Osteocyte (in vitro differentiated cells): ENCODE measurements at regions not wholly inside any gene's neighbourhood (a gene's known extent, or its start where the extent isn't known, plus 50 kb on each side); places are given as distances from the start of the nearest gene placed in this dataset.

Experiments
- DNase-seq: peaks from one replicate; pipeline ENCODE4 v3.0.0; 2021; ENCODE audit warnings: mixed read lengths; ENCODE audit not compliant: unreplicated experiment; ENCODE audit errors: extremely low spot score
- H3K27ac Mint-ChIP-seq: one replicate; pipeline ENCODE4 v1.8.0; 2021; ENCODE audit warnings: mild to moderate bottlenecking, mixed read lengths; ENCODE audit not compliant: unreplicated experiment
- H3K27me3 Mint-ChIP-seq: one replicate; pipeline ENCODE4 v1.8.0; 2021; ENCODE audit warnings: mixed read lengths; ENCODE audit not compliant: unreplicated experiment
- H3K36me3 Mint-ChIP-seq: one replicate; pipeline ENCODE4 v1.8.0; 2021; ENCODE audit warnings: mixed read lengths; ENCODE audit not compliant: unreplicated experiment
- H3K4me1 Mint-ChIP-seq: one replicate; pipeline ENCODE4 v1.8.0; 2021; ENCODE audit warnings: mixed read lengths; ENCODE audit not compliant: unreplicated experiment
- H3K4me3 Mint-ChIP-seq: one replicate; pipeline ENCODE4 v1.8.0; 2021; ENCODE audit warnings: mild to moderate bottlenecking, moderate library complexity, mixed read lengths; ENCODE audit not compliant: unreplicated experiment
- H3K9me3 Mint-ChIP-seq: one replicate; pipeline ENCODE4 v1.8.0; 2021; ENCODE audit warnings: mixed read lengths; ENCODE audit not compliant: unreplicated experiment
- TF ChIP-seq, protein P1 (sequence below): fragments of 200-600 bp; sonication (generic); IDR thresholded peaks from 2 replicates; pipeline ENCODE4 v1.5.0; 2021; ENCODE audit warnings: antibody characterized with exemption, mild to moderate bottlenecking, moderate library complexity

DNA sequence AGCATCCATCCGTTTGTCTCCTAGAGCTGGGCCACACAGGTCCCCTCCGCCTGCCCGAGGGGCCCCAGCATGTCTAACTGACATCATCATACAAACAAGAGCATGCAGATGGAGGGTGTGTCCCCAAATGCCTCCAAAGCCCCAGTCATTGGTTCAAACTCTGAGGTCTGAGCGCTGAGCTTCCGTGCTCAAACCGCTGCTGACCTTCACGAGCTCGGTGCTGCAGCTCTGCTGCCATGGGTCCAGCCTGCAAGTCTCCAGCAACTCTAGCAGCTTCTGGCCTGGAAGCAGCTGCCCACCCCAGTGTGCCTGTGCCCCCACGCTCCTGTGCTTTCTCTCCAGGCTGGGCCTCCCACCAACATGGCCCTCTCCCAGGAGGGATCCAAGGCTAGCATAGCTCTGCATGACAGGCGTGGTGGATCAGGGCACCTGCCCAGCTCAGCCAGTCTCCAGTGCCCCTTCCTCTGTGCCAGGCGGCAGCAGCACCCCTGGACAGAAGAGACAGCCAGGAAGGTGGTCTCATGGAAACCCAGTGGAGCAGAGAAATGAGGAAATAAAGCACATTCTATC is 131.6 kb upstream of the PMEPA1 start:
- H3K27ac Mint-ChIP-seq = no peak overlapping the region
- no peaks in the 10 kb centered on the region for H3K9me3 Mint-ChIP-seq
- H3K27me3 Mint-ChIP-seq = peaks cover 45% of the 10 kb centered on the region
- H3K4me3 Mint-ChIP-seq = no peak overlapping the region
- peak; percentile 75 for DNase-seq
- TF ChIP-seq, protein P1, sequence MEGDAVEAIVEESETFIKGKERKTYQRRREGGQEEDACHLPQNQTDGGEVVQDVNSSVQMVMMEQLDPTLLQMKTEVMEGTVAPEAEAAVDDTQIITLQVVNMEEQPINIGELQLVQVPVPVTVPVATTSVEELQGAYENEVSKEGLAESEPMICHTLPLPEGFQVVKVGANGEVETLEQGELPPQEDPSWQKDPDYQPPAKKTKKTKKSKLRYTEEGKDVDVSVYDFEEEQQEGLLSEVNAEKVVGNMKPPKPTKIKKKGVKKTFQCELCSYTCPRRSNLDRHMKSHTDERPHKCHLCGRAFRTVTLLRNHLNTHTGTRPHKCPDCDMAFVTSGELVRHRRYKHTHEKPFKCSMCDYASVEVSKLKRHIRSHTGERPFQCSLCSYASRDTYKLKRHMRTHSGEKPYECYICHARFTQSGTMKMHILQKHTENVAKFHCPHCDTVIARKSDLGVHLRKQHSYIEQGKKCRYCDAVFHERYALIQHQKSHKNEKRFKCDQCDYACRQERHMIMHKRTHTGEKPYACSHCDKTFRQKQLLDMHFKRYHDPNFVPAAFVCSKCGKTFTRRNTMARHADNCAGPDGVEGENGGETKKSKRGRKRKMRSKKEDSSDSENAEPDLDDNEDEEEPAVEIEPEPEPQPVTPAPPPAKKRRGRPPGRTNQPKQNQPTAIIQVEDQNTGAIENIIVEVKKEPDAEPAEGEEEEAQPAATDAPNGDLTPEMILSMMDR = no peak
- no peaks in the 10 kb centered on the region for H3K4me1 Mint-ChIP-seq
- H3K36me3 Mint-ChIP-seq = no peaks in the 10 kb centered on the region

DNA sequence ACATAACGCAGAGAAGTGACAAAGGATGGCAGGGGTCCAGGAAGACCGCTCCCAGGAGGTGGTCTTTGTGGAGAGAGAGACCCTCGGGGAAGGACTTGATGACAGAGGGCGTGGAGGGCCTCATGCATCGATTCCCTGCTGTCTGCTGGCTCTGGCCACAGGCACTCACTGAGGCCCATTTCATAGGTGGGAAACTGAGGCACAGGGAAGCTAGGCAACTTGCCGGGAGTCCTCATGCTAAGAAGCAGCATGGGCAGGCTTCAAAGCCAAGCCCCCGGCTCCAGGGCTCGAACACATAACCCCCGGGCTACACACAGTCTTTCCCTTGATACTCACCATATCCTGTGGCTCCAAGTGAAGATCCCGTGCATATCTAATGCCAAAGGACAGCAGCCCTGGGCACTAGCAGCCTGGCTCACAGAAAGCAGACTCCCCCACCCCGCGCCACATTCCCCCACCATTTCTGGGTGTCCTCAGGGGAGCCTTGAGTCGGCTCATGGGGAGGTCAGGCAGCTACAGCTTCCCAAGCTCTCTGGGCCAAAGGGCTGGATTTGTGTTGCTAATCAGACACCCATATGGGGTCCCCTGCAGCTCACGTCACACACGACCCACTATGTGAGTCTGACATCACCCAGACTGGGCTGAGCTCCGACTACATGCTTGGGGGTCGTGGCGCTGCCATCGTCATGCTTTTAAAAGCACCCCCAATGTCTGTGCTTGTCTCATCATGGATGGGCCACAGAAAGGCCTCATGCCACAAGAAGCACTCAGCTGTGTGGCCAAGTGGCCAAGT is 130.9 kb upstream of the PMEPA1 start:
- Mint-ChIP-seq H3K27me3 (peaks cover 38% of the 10 kb centered on the region), H3K4me1 (no peaks in the 10 kb centered on the region), H3K4me3 (no peak overlapping the region), H3K36me3 (no peaks in the 10 kb centered on the region), H3K27ac (no peak overlapping the region), H3K9me3 (no peaks in the 10 kb centered on the region)
- TF ChIP-seq, protein P1 = no peak
- peak; percentile 70 for DNase-seq

DNA sequence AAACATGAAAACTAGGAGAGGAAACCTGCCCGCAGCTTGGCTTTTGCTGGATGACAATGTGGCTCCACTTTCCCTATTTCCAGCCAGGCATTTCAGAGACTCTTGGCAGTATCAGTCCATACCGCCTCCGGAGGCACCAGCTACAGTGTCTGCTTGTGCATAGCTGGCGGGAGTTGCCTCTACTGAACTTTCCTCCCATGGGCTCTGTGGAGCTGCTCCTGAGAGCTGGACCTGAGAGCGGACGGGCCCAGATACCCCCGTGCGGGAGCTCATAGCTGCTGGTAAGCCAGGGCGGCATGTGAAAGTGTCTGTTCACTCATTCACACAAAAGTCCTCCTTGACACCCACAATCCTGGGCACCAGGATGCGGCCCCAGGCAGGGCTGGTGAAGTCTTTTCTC is 130.3 kb upstream of the PMEPA1 start:
- Mint-ChIP-seq H3K4me3 (no peak overlapping the region), H3K9me3 (no peaks in the 10 kb centered on the region), H3K4me1 (no peaks in the 10 kb centered on the region), H3K27me3 (peaks cover 39% of the 10 kb centered on the region), H3K36me3 (no peaks in the 10 kb centered on the region), H3K27ac (no peak overlapping the region)
- TF ChIP-seq, protein P1 = no peak
- DNase-seq = peak; percentile 74

DNA sequence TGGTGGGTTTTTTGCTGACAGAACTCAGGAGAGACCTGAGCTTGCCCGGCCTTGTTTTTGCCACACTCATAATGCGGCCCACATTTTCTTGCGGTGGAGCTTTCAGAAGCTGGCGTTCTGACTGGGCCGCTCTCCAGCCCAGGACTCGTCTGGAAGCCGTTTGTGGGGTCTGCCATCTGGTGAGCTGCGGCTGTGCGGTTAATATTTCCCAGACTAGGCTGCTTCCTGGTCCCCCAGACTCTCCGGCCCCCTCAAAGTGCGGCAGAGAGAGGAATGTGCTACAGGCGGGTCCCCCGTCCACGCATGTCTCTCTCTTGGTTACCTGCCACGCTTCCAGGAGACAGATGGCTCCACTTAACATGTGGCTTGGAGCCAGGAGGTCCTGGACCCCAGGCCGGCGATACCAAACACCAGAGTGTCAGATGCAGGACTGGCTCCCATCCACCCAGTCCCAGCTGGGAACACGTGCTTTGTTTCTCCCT is 128.9 kb upstream of the PMEPA1 start:
- Mint-ChIP-seq H3K4me3 (no peak overlapping the region), H3K4me1 (no peaks in the 10 kb centered on the region), H3K27me3 (peaks cover 39% of the 10 kb centered on the region), H3K36me3 (no peaks in the 10 kb centered on the region), H3K27ac (no peak overlapping the region), H3K9me3 (no peaks in the 10 kb centered on the region)
- DNase-seq = peak; percentile 80
- TF ChIP-seq, protein P1 = no peak

DNA sequence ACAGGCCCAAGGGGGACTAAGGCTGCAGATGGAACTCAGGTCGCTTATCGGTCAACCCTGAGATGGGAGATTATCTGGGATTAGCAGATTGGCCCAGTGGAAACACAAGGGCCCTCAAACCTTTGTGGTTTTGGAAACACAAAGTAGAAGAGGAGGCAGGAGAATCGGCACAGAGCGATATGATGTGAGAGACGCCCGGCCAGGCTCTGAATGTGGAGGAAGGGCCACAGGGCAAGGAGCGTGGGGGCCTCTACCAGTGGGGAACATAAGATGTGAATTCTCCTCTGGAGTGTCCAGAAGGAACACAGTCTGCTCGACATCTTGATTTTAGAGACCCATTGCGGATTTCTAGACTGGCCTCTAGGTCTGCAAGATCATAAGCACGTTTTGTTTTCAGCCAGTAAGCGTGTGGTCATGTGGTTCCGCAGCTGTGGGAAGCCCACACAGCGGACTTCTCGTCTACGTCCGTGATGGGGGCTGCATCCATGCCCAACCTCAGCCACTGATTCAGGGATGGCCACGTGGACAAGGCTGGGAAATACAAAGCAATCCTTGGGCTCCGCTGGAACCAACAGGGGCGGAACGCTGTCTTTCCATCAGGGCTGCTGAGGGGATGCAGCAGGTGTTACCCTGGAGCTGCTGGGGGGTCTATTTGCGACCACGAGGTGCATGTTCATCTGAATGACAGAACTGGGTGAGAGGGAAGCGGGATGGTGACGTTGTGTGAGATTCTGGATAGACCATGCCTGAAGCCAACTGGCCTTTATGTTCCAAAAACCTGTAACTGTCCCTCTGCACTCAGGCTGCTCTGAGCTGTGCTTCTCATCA is 127.6 kb upstream of the PMEPA1 start:
- Mint-ChIP-seq H3K27me3 (peaks cover 38% of the 10 kb centered on the region), H3K4me3 (no peak overlapping the region), H3K4me1 (no peaks in the 10 kb centered on the region), H3K9me3 (no peaks in the 10 kb centered on the region), H3K36me3 (no peaks in the 10 kb centered on the region), H3K27ac (no peak overlapping the region)
- TF ChIP-seq, protein P1 = no peak
- peak; percentile 68 for DNase-seq
